ENCODE measurements at regions not wholly inside any gene's neighbourhood (a gene's known extent, or its start where the extent isn't known, plus 50 kb on each side); places are given as distances from the start of the nearest gene placed in this dataset.

DNA sequence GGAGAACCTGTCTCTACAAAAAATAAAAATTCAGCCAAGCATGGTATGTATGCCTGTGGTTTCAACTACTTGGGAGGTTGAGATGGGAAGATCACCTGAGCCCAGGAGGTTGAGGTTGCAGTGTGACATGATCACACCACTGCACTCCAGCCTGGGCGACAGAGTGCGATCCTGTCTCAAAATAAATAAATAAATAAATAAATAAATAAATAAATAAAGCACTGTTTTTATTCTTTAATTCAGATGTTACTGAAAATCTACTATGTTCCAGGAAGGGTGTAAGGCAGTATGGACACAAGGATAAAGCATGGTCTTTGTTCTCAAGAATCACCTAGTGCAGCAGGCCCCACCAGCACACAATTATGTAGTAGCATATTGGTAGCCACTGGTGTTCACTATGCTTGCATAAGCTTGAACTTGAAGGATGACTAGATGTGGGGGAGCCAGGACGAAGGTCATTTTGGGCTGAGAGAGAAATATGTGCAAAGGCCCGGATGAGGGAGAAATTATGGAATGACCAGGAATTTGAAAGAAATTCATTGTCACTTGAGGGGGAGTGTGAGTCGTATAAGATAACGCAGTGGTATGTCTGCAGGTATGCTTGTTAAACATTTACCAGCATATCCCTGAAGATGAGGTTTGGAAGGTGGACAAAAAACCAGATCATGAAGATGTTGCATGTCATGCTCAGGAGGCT lies 70.2 kb upstream of the CD180 start:
- Histone ChIP-seq H3K4me1 (ENCODE audit: control insufficient read depth in 1 of 2, insufficient read depth in 2 of 2, low read length in 2 of 2) (no peaks in the 10 kb centered on the region), H2AFZ (ENCODE audit: low read depth, low read length, poor library complexity, severe bottlenecking) (no peak overlapping the region), H3K27me3 (ENCODE audit: insufficient read depth, low read length) (0 out of 2 replicates have a peak, but pooled peaks cover 7% of the 10 kb centered on the region), H3K4me3 (replicated peaks in 1 of 2; ENCODE audit: low read depth in 1 of 2, low read length in 2 of 2) (no peak overlapping the region), H3K9me2 (ENCODE audit: insufficient read depth) (no peaks in the 10 kb centered on the region), H3K79me2 (ENCODE audit: insufficient read depth, low read length) (no peaks in the 10 kb centered on the region), H3K4me2 (ENCODE audit: low read length) (no peak overlapping the region), H3K36me3 (ENCODE audit: control insufficient read depth in 1 of 2, insufficient read depth in 2 of 2, low read length in 2 of 2) (no peaks in the 10 kb centered on the region), H3K9ac (ENCODE audit: low read length) (no peak overlapping the region), H4K20me1 (ENCODE audit: insufficient read depth) (no peaks in the 10 kb centered on the region), H3K27ac (ENCODE audit: low read depth, low read length) (no peak overlapping the region), H3K9me3 (ENCODE audit: control insufficient read depth in 1 of 2, insufficient read depth in 1 of 2, low read depth in 1 of 2, low read length in 2 of 2) (no peaks in the 10 kb centered on the region)
- POLR2A ChIA-PET = no interaction called here
- DNase-seq (ENCODE audit: low read depth, low spot score) (no peak), ATAC-seq (no peak)
- CTCF ChIA-PET = no interaction called here
- BruUV-seq (replicated peaks) = no TSS peak
- RAD21 ChIA-PET (ENCODE audit: low non-redundant PET in 1 of 2, low total read pairs in 2 of 2, uncharacterized antibody in 2 of 2, unreplicated experiment in 2 of 2) = no interaction called here
- intact Hi-C loops (cut with micrococcal nuclease) = no loop called here
- TF ChIP-seq ZFX (IDR thresholded peaks at IDR 0.05) (no peak), SP1 (IDR thresholded peaks at IDR 0.05; ENCODE audit: low read depth) (no peak), CEBPB (IDR thresholded peaks at IDR 0.05; ENCODE audit: low read depth) (no peak), EGR1 (IDR thresholded peaks at IDR 0.05; ENCODE audit: low read depth) (no peak)

DNA sequence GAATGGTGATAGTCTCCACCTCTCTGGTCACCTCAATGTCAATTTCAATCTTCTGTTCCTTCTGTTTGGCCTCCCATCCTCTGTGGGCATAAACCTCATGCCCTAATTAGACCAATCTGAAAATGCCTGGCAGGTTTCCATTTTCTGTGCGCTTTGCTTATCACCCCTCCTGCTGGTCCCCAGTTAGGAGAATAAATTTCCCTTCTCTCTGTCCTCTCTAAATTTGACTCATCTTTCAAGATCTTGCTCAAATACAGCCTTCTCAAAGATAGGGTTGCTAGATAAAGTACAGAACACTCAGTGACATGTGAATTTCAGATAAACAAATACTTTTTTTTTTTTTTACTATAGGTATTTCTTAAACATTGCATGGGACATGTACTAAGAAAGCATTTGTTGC lies 69.4 kb upstream of the CD180 start:
- RAD21 ChIA-PET (ENCODE audit: low non-redundant PET in 1 of 2, low total read pairs in 2 of 2, uncharacterized antibody in 2 of 2, unreplicated experiment in 2 of 2) = no interaction called here
- Histone ChIP-seq H4K20me1 (ENCODE audit: insufficient read depth) (no peaks in the 10 kb centered on the region), H3K4me2 (ENCODE audit: low read length) (no peak overlapping the region), H3K9ac (ENCODE audit: low read length) (no peak overlapping the region), H3K4me1 (ENCODE audit: control insufficient read depth in 1 of 2, insufficient read depth in 2 of 2, low read length in 2 of 2) (no peaks in the 10 kb centered on the region), H3K27ac (ENCODE audit: low read depth, low read length) (no peak overlapping the region), H3K27me3 (ENCODE audit: insufficient read depth, low read length) (0 out of 2 replicates have a peak, but pooled peaks cover 7% of the 10 kb centered on the region), H3K9me3 (ENCODE audit: control insufficient read depth in 1 of 2, insufficient read depth in 1 of 2, low read depth in 1 of 2, low read length in 2 of 2) (no peaks in the 10 kb centered on the region), H3K4me3 (replicated peaks in 1 of 2; ENCODE audit: low read depth in 1 of 2, low read length in 2 of 2) (no peak overlapping the region), H3K9me2 (ENCODE audit: insufficient read depth) (no peaks in the 10 kb centered on the region), H3K79me2 (ENCODE audit: insufficient read depth, low read length) (no peaks in the 10 kb centered on the region), H3K36me3 (ENCODE audit: control insufficient read depth in 1 of 2, insufficient read depth in 2 of 2, low read length in 2 of 2) (no peaks in the 10 kb centered on the region), H2AFZ (ENCODE audit: low read depth, low read length, poor library complexity, severe bottlenecking) (no peak overlapping the region)
- ATAC-seq (no peak), DNase-seq (ENCODE audit: low read depth, low spot score) (no peak)
- no TSS peak for BruUV-seq (replicated peaks)
- CTCF ChIA-PET = no interaction called here
- intact Hi-C loops (cut with micrococcal nuclease) = no loop called here
- POLR2A ChIA-PET = no interaction called here
- TF ChIP-seq, protein P1, sequence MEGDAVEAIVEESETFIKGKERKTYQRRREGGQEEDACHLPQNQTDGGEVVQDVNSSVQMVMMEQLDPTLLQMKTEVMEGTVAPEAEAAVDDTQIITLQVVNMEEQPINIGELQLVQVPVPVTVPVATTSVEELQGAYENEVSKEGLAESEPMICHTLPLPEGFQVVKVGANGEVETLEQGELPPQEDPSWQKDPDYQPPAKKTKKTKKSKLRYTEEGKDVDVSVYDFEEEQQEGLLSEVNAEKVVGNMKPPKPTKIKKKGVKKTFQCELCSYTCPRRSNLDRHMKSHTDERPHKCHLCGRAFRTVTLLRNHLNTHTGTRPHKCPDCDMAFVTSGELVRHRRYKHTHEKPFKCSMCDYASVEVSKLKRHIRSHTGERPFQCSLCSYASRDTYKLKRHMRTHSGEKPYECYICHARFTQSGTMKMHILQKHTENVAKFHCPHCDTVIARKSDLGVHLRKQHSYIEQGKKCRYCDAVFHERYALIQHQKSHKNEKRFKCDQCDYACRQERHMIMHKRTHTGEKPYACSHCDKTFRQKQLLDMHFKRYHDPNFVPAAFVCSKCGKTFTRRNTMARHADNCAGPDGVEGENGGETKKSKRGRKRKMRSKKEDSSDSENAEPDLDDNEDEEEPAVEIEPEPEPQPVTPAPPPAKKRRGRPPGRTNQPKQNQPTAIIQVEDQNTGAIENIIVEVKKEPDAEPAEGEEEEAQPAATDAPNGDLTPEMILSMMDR (IDR thresholded peaks at IDR 0.05 in 2 of 3, conservative IDR thresholded peaks at IDR 0.05 in 1 of 3; ENCODE audit: borderline replicate concordance in 1 of 3, insufficient read depth in 1 of 3, low read depth in 2 of 3, low read length in 2 of 3) = no peak
- TF ChIP-seq, protein P2, sequence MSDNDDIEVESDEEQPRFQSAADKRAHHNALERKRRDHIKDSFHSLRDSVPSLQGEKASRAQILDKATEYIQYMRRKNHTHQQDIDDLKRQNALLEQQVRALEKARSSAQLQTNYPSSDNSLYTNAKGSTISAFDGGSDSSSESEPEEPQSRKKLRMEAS (IDR thresholded peaks at IDR 0.05) = no peak
- no peak for TF ChIP-seq SP1 (IDR thresholded peaks at IDR 0.05; ENCODE audit: low read depth)
- TF ChIP-seq CBX3 (IDR thresholded peaks at IDR 0.05; ENCODE audit: low read depth) = no peak
- no peak for TF ChIP-seq TCF7L2 (IDR thresholded peaks at IDR 0.05; ENCODE audit: borderline replicate concordance, extremely low read depth, insufficient read depth, insufficient read length)
- no peak for TF ChIP-seq POLR2A (IDR thresholded peaks at IDR 0.05; ENCODE audit: borderline replicate concordance, extremely low read depth, insufficient read depth, insufficient read length)
